Adrenal gland (tissue), 5 donors: ENCODE measurements at regions not wholly inside any gene's neighbourhood (a gene's known extent, or its start where the extent isn't known, plus 50 kb on each side); places are given as distances from the start of the nearest gene placed in this dataset.

Experiments used
- CTCF ChIP-seq, 6 experiments: fragments of 450-650 bp in 4 of 6; fragments of 200-600 bp in 2 of 6; sonication (generic) in 1 of 6; IDR thresholded peaks; 1 replicate in 5 of 6; 2 replicates in 1 of 6; pipeline versions ENCODE4 v1.5.1 to v1.8.0; 2016 to 2021; ENCODE audit warnings: antibody characterized with exemption in 6 of 6, mild to moderate bottlenecking in 2 of 6, moderate library complexity in 1 of 6
- POLR2A ChIP-seq, 2 donors: fragments of 450-650 bp; IDR thresholded peaks; one replicate each; pipeline ENCODE4 v1.6.1; 2017; ENCODE audit warnings: antibody characterized with exemption in 2 of 2, mild to moderate bottlenecking in 2 of 2, moderate library complexity in 1 of 2
- donor health status: DM: no; HTN: no; CAD: no.

GRCh38 chr3:96488708-96489107, 325.7 kb upstream of the EPHA6 start:
- TF ChIP-seq CTCF (IDR thresholded peaks at IDR 0.05) (no peak), POLR2A (IDR thresholded peaks at IDR 0.05) (no peak)
